Neural crest cell (in vitro differentiated cells): ENCODE measurements at regions not wholly inside any gene's neighbourhood (a gene's known extent, or its start where the extent isn't known, plus 50 kb on each side); places are given as distances from the start of the nearest gene placed in this dataset.

ENCODE experiments used
- DNase-seq: peaks from one replicate; pipeline ENCODE4 v3.0.0; 2021; ENCODE audit warnings: low read depth, mixed read lengths, low spot score
- H3K27ac Mint-ChIP-seq: one replicate; pipeline ENCODE4 v1.8.0; 2021; ENCODE audit warnings: mild to moderate bottlenecking, mixed read lengths; ENCODE audit not compliant: unreplicated experiment
- H3K27me3 Mint-ChIP-seq: 2 replicates; pipeline ENCODE4 v1.8.0; 2021; ENCODE audit warnings: low read depth, mild to moderate bottlenecking, mixed read lengths
- H3K36me3 Mint-ChIP-seq: 2 replicates; pipeline ENCODE4 v1.8.0; 2021; ENCODE audit warnings: low read depth, mild to moderate bottlenecking, mixed read lengths
- H3K4me1 Mint-ChIP-seq: 2 replicates; pipeline ENCODE4 v1.8.0; 2021; ENCODE audit warnings: mixed read lengths
- H3K4me3 Mint-ChIP-seq: one replicate; pipeline ENCODE4 v1.8.0; 2021; ENCODE audit warnings: mild to moderate bottlenecking, mixed read lengths
- H3K9me3 Mint-ChIP-seq: 2 replicates; pipeline ENCODE4 v1.8.0; 2021; ENCODE audit warnings: mixed read lengths
- CTCF ChIP-seq: fragments of 200-600 bp; sonication (generic); conservative IDR thresholded peaks from 2 replicates; pipeline ENCODE4 v1.5.0; 2021; ENCODE audit warnings: antibody characterized with exemption, mild to moderate bottlenecking

- Mint-ChIP-seq H3K27me3 (no peaks in the 10 kb centered on the region), H3K4me1 (no peaks in the 10 kb centered on the region), H3K9me3 (no peaks in the 10 kb centered on the region), H3K36me3 (no peaks in the 10 kb centered on the region), H3K27ac (no peak overlapping the region), H3K4me3 (no peak overlapping the region)
- TF ChIP-seq CTCF, result no peak
- no peak for DNase-seq
These were observed 79.6 kb downstream of the LRATD1 start for GRCh38 chr2:14712111-14712510.

DNA sequence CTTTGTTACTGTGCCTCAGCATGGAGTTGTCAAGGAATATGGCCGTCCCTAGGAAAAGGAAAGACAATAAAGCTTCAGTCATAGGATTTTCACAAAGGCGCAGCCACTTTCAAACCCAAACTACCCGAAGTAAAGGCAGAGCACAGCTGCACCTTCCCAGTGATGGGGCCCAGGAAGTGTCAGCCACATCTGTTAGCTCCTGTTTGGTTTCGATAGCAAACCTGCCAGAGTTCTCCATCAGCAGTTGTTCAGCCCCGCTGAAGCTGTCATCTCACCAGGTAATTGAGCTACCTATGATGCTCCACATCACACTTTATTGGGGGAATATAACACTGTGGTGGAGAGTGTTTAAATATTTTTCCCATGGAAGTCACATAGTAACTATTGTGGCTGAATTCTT is 80.7 kb downstream of the LRATD1 start:
- no peaks in the 10 kb centered on the region for H3K9me3 Mint-ChIP-seq
- no peaks in the 10 kb centered on the region for H3K36me3 Mint-ChIP-seq
- no peaks in the 10 kb centered on the region for H3K4me1 Mint-ChIP-seq
- H3K27me3 Mint-ChIP-seq, result no peaks in the 10 kb centered on the region
- H3K4me3 Mint-ChIP-seq, result no peak overlapping the region
- H3K27ac Mint-ChIP-seq, result no peak overlapping the region
- no peak for DNase-seq
- no peak for TF ChIP-seq CTCF

DNA sequence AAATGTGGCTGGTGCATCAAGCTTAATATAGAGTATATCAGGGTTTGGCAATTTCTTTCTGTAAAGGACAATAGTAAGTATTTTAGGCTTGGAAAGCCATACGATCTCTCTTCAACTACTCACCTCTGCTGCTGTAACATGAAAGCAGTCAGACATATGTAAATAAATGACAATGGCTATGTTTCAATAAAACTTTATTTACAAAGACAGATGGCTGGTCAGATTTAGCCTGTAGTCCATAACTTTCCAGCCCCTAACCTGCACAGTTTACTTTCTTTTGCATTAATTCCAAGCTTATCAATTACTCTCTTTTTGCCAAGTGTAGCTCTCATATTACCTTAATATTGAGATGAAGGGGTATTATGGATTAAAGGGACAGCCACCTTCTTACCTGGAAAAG is 83.1 kb downstream of the LRATD1 start:
- no peaks in the 10 kb centered on the region for H3K36me3 Mint-ChIP-seq
- H3K27me3 Mint-ChIP-seq, result no peaks in the 10 kb centered on the region
- H3K27ac Mint-ChIP-seq, result no peak overlapping the region
- no peak overlapping the region for H3K4me3 Mint-ChIP-seq
- no peak for TF ChIP-seq CTCF
- no peak for DNase-seq
- no peaks in the 10 kb centered on the region for H3K4me1 Mint-ChIP-seq
- H3K9me3 Mint-ChIP-seq, result no peaks in the 10 kb centered on the region

DNA sequence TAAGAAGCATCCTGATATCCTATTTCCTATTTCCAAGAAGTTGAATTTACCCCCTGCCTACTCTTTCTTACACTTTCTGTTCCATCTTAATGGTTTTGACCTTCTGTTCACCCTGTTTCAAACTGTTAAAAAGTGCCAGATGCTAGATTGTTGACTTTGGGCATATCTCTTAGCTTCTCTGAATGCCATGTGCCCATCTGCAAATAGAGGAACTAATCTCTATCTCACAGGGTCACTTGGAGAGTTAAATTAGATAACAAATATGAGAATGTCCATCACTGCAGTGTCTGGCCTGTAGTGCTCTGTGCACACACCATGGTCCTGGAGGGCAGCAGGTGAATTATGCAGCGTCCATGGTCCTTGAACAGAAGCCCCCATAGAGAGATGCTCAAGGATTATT is 83.8 kb downstream of the LRATD1 start:
- DNase-seq, result no peak

GRCh38 chr2:14717131-14717530 is 84.6 kb downstream of the LRATD1 start:
- Mint-ChIP-seq H3K4me3 (no peak overlapping the region), H3K36me3 (no peaks in the 10 kb centered on the region), H3K9me3 (no peaks in the 10 kb centered on the region), H3K4me1 (no peaks in the 10 kb centered on the region), H3K27ac (no peak overlapping the region), H3K27me3 (no peaks in the 10 kb centered on the region)
- no peak for DNase-seq
- no peak for TF ChIP-seq CTCF

More for the DNA sequence above, 83.8 kb downstream of the LRATD1 start:
- Mint-ChIP-seq H3K27me3 (no peaks in the 10 kb centered on the region), H3K27ac (no peak overlapping the region), H3K4me1 (no peaks in the 10 kb centered on the region), H3K36me3 (no peaks in the 10 kb centered on the region), H3K9me3 (no peaks in the 10 kb centered on the region), H3K4me3 (no peak overlapping the region)
- no peak for TF ChIP-seq CTCF

DNA sequence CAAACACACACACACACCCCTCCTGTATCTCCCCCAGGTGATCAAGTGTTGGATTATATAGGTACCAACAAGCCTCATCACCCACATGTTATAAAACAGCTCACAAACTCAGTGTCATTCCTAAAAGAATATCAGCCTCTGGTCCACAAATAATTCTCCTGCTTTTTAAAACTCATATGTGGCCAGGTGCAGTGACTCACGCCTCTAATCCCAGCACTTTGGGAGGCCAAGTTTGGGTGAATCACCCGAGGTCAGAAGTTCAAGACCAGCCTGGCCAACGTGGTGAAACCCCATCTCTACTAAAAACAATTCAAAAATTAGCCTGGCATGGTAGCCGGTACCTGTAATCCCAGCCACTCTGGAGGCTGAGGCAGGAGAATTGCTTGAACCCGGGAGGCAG is 87.8 kb downstream of the LRATD1 start:
- no peak for DNase-seq
- Mint-ChIP-seq H3K4me3 (no peak overlapping the region), H3K27ac (no peak overlapping the region), H3K4me1 (no peaks in the 10 kb centered on the region), H3K9me3 (no peaks in the 10 kb centered on the region), H3K36me3 (no peaks in the 10 kb centered on the region), H3K27me3 (peaks cover 2% of the 10 kb centered on the region)
- no peak for TF ChIP-seq CTCF
